ENCODE measurements at regions not wholly inside any gene's neighbourhood (a gene's known extent, or its start where the extent isn't known, plus 50 kb on each side); places are given as distances from the start of the nearest gene placed in this dataset.

DNA sequence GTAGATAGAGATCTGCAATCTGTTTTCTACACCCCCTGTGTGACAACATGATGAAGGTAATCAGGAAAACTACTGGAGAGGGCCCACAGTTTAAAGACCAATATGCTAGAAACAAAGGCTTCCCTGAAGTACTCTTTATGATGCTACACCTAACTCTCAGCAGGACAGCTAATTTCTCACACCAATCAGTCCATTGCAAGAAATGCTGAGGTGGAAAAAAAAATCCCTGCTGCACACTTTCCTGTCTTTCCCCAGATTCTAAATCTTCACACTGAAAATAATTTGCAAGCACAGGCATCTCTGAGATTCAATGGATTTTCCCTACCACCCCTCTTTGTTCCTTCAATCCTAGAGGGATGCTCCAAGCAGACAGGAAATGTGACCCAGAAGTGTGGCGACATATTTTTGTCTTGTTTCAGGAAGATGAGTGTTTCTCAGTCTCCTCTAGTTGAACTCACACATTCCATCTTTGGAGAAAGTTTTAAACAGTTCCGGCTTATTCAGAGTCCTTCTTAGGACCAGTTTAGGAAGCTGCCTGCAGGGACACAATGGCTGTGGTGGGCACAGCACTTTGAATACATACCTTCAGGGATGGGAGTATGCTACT is 671.6 kb downstream of the DIAPH3 start:
- no peak overlapping the region for H3K4me3 ChIP-seq (ENCODE audit: low read depth, low read length)
- in situ Hi-C loops (cut with HindIII; ENCODE audit: low sequenced_read_pairs): no loop called here
- TF ChIP-seq, protein P1, sequence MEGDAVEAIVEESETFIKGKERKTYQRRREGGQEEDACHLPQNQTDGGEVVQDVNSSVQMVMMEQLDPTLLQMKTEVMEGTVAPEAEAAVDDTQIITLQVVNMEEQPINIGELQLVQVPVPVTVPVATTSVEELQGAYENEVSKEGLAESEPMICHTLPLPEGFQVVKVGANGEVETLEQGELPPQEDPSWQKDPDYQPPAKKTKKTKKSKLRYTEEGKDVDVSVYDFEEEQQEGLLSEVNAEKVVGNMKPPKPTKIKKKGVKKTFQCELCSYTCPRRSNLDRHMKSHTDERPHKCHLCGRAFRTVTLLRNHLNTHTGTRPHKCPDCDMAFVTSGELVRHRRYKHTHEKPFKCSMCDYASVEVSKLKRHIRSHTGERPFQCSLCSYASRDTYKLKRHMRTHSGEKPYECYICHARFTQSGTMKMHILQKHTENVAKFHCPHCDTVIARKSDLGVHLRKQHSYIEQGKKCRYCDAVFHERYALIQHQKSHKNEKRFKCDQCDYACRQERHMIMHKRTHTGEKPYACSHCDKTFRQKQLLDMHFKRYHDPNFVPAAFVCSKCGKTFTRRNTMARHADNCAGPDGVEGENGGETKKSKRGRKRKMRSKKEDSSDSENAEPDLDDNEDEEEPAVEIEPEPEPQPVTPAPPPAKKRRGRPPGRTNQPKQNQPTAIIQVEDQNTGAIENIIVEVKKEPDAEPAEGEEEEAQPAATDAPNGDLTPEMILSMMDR (IDR thresholded peaks at IDR 0.05; ENCODE audit: low read depth, low read length): no peak
- DNase-seq (ENCODE audit: low read depth, low spot score): no peak

DNA sequence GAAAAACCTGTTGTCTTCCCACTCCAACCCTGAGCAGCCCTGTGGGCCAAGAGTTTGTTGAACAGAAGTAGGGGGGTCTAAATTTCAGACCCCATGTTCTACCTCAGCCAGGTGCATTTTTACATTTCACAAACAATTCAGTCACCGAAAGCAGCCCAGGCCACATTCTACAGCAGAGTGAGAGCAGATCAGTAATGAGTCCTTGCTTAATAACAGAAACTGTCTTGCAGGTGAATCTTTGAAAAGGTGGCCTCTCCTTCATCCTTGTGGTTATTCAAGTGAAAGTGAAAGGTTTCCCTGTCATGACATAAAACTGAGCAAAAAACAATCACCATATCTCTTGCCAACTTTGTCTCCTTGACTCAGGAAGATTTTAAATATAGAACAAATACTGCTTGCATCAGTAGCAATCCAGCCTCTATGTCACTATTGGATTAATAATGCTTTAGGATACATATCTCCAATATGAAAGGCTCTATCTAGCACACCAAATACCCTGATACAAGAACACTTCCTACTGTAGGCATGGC is 670.2 kb downstream of the DIAPH3 start:
- TF ChIP-seq, protein P1 (IDR thresholded peaks at IDR 0.05; ENCODE audit: low read depth, low read length): no peak
- in situ Hi-C loops (cut with HindIII; ENCODE audit: low sequenced_read_pairs): no loop called here
- H3K4me3 ChIP-seq (ENCODE audit: low read depth, low read length): no peak overlapping the region
- no peak for DNase-seq (ENCODE audit: low read depth, low spot score)

DNA sequence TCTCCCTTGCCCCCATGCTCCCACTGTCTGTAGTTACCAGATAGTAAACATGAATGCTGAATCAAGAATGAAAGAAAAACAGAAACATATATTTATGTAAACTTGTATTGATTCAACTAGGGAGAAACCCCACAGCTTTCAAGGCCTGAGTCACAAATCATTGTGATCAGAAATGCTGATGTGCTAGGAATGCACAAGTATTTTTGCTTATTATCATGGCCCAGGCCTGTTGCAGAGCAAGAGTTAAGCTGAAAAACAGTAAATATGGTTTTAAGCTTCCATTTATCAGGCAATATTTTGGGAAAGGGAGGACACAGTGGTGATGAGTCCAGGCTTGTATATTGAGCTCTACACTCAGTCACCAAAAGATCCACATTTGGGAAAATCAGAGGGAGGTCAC is 669.6 kb downstream of the DIAPH3 start:
- in situ Hi-C loops (cut with HindIII; ENCODE audit: low sequenced_read_pairs): no loop called here
- no peak overlapping the region for H3K4me3 ChIP-seq (ENCODE audit: low read depth, low read length)
- TF ChIP-seq, protein P1 (IDR thresholded peaks at IDR 0.05; ENCODE audit: low read depth, low read length): no peak
- DNase-seq (ENCODE audit: low read depth, low spot score): no peak

DNA sequence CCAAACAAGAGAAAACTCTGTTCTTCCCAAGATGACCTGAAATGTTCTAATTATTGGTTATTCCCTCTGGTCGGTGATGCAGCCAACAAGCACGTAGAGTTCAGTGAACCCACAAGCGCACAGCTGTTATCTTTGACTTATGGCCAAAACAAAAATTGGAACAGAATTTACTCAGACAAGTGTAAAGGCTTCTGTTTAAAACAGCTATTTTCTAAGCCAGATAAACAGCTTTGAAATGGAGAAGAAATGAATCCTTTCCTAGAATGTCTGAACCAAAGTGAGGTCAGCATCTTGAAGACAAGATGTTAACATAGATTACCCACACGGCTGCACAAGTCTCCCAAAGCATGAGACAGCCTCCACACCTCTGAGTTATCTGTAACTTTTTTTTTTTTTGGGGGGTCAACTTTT is 669.2 kb downstream of the DIAPH3 start:
- TF ChIP-seq, protein P1 (IDR thresholded peaks at IDR 0.05; ENCODE audit: low read depth, low read length): no peak
- peak; percentile 88 for DNase-seq (ENCODE audit: low read depth, low spot score)
- H3K4me3 ChIP-seq (ENCODE audit: low read depth, low read length): no peak overlapping the region
- in situ Hi-C loops (cut with HindIII; ENCODE audit: low sequenced_read_pairs): no loop called here

DNA sequence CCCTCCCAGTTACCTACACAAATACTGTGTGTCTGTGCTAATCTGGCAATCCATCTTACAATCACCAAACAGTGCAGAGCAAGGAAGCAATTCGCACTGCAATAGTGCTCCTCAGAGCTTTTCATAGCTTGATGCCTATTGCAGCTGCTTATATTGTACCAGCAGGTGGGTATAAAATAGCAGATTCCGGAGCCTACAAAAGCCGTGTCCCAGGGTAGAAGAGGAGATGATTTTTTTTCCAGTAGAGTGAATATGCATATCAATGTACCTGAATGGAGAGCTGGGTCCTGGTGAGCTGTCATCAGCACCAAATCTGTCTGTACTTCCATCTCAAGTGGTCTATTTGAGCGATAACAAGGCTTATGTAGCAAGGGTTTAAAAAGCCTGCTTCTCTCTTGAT is 668.4 kb downstream of the DIAPH3 start:
- H3K4me3 ChIP-seq (ENCODE audit: low read depth, low read length): no peak overlapping the region
- no peak for DNase-seq (ENCODE audit: low read depth, low spot score)
- TF ChIP-seq, protein P1 (IDR thresholded peaks at IDR 0.05; ENCODE audit: low read depth, low read length): no peak
- in situ Hi-C loops (cut with HindIII; ENCODE audit: low sequenced_read_pairs): no loop called here

DNA sequence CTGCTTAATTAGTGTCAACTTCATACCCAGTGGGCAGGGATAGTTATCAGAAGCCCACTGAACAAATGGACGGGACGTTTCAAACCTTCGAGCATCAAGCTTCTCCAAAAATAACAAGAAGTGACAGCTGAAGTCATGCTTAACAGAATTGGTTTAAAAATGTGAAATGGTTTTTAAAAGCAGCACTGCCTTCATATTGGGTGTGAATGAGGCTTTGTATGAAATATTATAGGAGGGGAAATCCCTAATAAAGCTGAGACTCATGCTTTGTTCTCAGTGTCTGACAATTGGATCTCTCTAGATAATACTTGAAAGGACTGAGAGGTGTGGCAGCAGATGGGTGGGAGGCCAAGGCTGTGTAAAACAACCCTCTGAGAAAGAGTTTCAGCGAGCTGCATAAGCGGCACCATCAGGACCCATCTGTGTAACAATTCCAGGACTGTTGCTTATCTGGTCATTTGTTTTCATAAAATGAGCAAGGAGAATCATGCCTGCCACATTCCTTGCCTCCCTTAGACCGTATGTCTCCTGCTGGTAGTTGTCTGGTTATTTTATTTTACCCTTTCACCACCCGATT is 667.7 kb downstream of the DIAPH3 start:
- DNase-seq (ENCODE audit: low read depth, low spot score): no peak
- in situ Hi-C loops (cut with HindIII; ENCODE audit: low sequenced_read_pairs): no loop called here
- H3K4me3 ChIP-seq (ENCODE audit: low read depth, low read length): no peak overlapping the region
- TF ChIP-seq, protein P1 (IDR thresholded peaks at IDR 0.05; ENCODE audit: low read depth, low read length): no peak
